ENCODE measurements at regions not wholly inside any gene's neighbourhood (a gene's known extent, or its start where the extent isn't known, plus 50 kb on each side); places are given as distances from the start of the nearest gene placed in this dataset.

- no peak for TF ChIP-seq EZH2 (IDR thresholded peaks at IDR 0.05; ENCODE audit: borderline replicate concordance, low read length)
- TF ChIP-seq CTCF (conservative IDR thresholded peaks at IDR 0.05 in 1 of 2, IDR thresholded peaks at IDR 0.05 in 1 of 2; ENCODE audit: extremely low read depth in 1 of 2, insufficient read depth in 1 of 2, low read depth in 1 of 2, low read length in 2 of 2), result no peak
Measured at GRCh38 chr19:56974556-56975207, 134.2 kb upstream of the PEG3 start.
